ENCODE measurements at regions not wholly inside any gene's neighbourhood (a gene's known extent, or its start where the extent isn't known, plus 50 kb on each side); places are given as distances from the start of the nearest gene placed in this dataset.

DNA sequence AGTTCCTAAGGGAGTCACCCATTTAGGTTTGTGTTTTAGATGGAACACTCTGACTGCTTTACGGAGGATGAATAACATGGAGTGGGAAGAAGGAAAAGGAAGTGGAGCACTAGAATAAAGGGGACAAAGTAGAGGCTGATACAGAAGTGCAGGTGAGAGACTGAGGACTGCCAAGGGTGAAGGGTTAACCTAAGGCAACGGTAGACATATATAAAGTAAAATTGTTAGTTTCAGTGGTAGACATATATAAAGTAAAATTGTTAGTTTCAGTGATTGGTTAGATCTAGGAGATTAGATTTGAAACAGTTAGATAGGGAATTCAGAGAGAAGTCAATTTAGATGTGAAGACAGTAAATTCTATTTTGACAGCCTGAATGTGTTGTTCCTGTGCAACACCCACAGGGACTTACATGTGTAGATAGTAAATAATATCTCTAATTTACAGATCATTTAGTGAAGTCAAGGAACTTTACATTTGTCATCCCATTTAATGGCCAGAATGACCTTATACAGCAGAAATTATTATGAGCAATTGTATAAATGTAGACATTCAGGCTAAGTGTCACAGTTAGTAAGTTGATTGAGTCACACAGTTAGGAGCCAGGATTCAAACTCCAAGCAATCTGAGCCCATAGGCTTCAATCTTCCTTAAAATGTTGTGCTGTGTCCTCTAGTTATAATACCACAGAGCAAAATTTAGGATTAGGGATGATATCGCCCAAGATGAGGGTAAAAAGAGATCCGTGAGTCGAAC is 270.8 kb upstream of the UBE2E3 start:
- TF ChIP-seq CTCF (IDR thresholded peaks at IDR 0.05): no peak
- no peak for TF ChIP-seq POLR2A (IDR thresholded peaks at IDR 0.05)

All from right lobe of liver (tissue), 4 donors.